OCI-LY1 (cell line): ENCODE measurements at regions not wholly inside any gene's neighbourhood (a gene's known extent, or its start where the extent isn't known, plus 50 kb on each side); places are given as distances from the start of the nearest gene placed in this dataset.

ENCODE experiments used
- H2AFZ ChIP-seq: fragments of 200-600 bp; sonication (generic), shearing (Covaris generic); 2 replicates; pipeline ENCODE4 v1.6.0; 2014; ENCODE audit warnings: antibody characterized with exemption, mild to moderate bottlenecking, low read length
- H3F3A ChIP-seq: fragments of 200-600 bp; sonication (generic), shearing (Covaris generic); 2 replicates; pipeline ENCODE4 v1.6.0; 2014; ENCODE audit warnings: mild to moderate bottlenecking, antibody characterized with exemption, low read length, moderate library complexity; ENCODE audit not compliant: insufficient read depth
- H3K27ac ChIP-seq: fragments of 200-600 bp; sonication (generic); 2 replicates; pipeline ENCODE4 v1.5.1; 2014; ENCODE audit warnings: low read length, mixed run types, mild to moderate bottlenecking, low read depth; ENCODE audit not compliant: poor library complexity, severe bottlenecking
- H3K27me3 ChIP-seq: fragments of 200-600 bp; sonication (generic); 2 replicates; pipeline ENCODE4 v1.6.0; 2014; ENCODE audit warnings: antibody characterized with exemption, mild to moderate bottlenecking, low read length, moderate library complexity; ENCODE audit not compliant: insufficient read depth
- H3K36me3 ChIP-seq: fragments of 200-600 bp; sonication (generic); 2 replicates; pipeline ENCODE4 v1.6.1; 2014; ENCODE audit warnings: mild to moderate bottlenecking, antibody characterized with exemption, low read length, moderate library complexity, mixed read lengths; ENCODE audit not compliant: insufficient read depth
- H3K4me1 ChIP-seq: fragments of 200-600 bp; sonication (generic); 2 replicates; pipeline ENCODE4 v1.5.1; 2014; ENCODE audit warnings: mild to moderate bottlenecking, low read length, moderate library complexity; ENCODE audit not compliant: insufficient read depth, severe bottlenecking
- H3K4me2 ChIP-seq: fragments of 200-600 bp; sonication (generic), shearing (Covaris generic); 2 replicates; pipeline ENCODE4 v1.6.1; 2014; ENCODE audit warnings: low read length
- H3K4me3 ChIP-seq: fragments of 200-600 bp; sonication (generic); 2 replicates; pipeline ENCODE4 v1.5.1; 2014; ENCODE audit warnings: low read length, low read depth, mild to moderate bottlenecking, mixed read lengths; ENCODE audit not compliant: poor library complexity, severe bottlenecking
- H3K79me2 ChIP-seq: fragments of 200-600 bp; shearing (Covaris generic); 2 replicates; pipeline ENCODE4 v1.6.1; 2016; ENCODE audit warnings: mixed run types, low read length, mixed read lengths; ENCODE audit not compliant: insufficient read depth
- H3K9ac ChIP-seq: fragments of 200-600 bp; sonication (generic), shearing (Covaris generic); 2 replicates; pipeline ENCODE4 v1.6.1; 2014; ENCODE audit warnings: mild to moderate bottlenecking, low read length, mixed read lengths
- H3K9me2 ChIP-seq: fragments of 200-600 bp; sonication (generic), shearing (Covaris generic); 2 replicates; pipeline ENCODE4 v1.6.1; 2014; ENCODE audit warnings: low read depth, mild to moderate bottlenecking, low read length, mixed read lengths
- H3K9me3 ChIP-seq: fragments of 200-600 bp; shearing (Covaris generic); 2 replicates; pipeline ENCODE4 v1.6.1; 2014; ENCODE audit warnings: low read length, mixed read lengths
- H4K20me1 ChIP-seq: fragments of 200-600 bp; sonication (generic), shearing (Covaris generic); 2 replicates; pipeline ENCODE4 v1.6.0; 2016; ENCODE audit warnings: mild to moderate bottlenecking, low read length; ENCODE audit not compliant: insufficient read depth
- CTCF ChIP-seq: fragments of 200-600 bp; sonication (generic), shearing (Covaris generic); IDR thresholded peaks from 2 replicates; pipeline ENCODE4 v1.5.1; 2017; ENCODE audit warnings: mild to moderate bottlenecking, antibody characterized with exemption, low read length, moderate library complexity, mixed read lengths
- EZH2 ChIP-seq: fragments of 200-600 bp; sonication (generic), shearing (Covaris generic); IDR thresholded peaks from 2 replicates; pipeline ENCODE4 v1.8.0; 2017; ENCODE audit warnings: borderline replicate concordance, mixed run types, mild to moderate bottlenecking, antibody characterized with exemption, low read length, moderate library complexity, mixed read lengths

DNA sequence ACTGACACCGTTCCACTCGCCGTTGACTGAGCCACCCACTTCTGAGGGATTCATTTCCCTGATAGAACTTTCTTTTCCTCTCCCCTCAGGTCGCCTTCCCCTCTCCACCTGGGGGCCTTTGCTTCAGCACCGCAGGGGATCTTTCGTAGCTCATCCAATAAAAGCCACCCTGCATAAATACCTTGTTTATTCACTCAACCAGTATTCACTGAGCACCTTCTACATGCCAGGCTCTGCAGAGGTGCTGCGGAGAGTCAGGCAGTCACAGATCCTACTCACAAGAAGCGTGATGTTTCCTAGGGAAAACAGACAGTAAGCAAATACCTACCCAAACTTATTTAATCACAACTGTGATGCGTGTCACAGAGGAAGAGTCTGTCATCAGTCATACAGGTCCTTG lies 127.7 kb downstream of the TEX36 start:
- Histone ChIP-seq H4K20me1 (no peaks in the 10 kb centered on the region), H2AFZ (no peak overlapping the region), H3K27ac (no peak overlapping the region), H3F3A (no peaks in the 10 kb centered on the region), H3K9me2 (no peaks in the 10 kb centered on the region), H3K27me3 (no peaks in the 10 kb centered on the region), H3K4me1 (no peaks in the 10 kb centered on the region), H3K36me3 (no peaks in the 10 kb centered on the region), H3K79me2 (no peaks in the 10 kb centered on the region), H3K9me3 (no peaks in the 10 kb centered on the region), H3K4me2 (no peak overlapping the region), H3K9ac (no peak overlapping the region), H3K4me3 (no peak overlapping the region)
- no peak for TF ChIP-seq EZH2
- TF ChIP-seq CTCF: no peak

DNA sequence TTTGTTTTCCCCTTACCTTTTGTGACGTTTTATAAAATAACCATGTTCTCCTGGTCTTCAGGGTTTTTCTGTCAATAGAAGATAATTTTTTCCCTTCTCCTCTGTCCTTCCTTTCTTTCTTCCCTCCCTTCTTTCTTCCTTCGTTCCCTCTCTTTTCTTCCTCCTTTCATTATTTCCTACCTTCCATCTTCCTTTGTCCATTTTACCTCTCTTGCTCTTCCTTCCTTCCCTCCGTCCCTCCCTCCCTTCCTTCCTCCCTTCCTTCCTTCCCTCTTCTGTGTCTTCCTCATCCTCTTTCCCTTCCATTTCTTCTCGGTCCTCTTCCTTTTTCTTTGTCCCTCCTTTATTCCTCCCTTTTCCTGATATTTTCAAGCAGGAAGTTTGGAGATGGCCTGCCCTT lies 128.2 kb downstream of the TEX36 start:
- Histone ChIP-seq H4K20me1 (no peaks in the 10 kb centered on the region), H3K36me3 (no peaks in the 10 kb centered on the region), H2AFZ (no peak overlapping the region), H3K9ac (no peak overlapping the region), H3K9me3 (no peaks in the 10 kb centered on the region), H3K79me2 (no peaks in the 10 kb centered on the region), H3F3A (no peaks in the 10 kb centered on the region), H3K27ac (no peak overlapping the region), H3K4me3 (no peak overlapping the region), H3K4me2 (no peak overlapping the region), H3K9me2 (no peaks in the 10 kb centered on the region), H3K27me3 (no peaks in the 10 kb centered on the region), H3K4me1 (no peaks in the 10 kb centered on the region)
- no peak for TF ChIP-seq CTCF
- no peak for TF ChIP-seq EZH2

DNA sequence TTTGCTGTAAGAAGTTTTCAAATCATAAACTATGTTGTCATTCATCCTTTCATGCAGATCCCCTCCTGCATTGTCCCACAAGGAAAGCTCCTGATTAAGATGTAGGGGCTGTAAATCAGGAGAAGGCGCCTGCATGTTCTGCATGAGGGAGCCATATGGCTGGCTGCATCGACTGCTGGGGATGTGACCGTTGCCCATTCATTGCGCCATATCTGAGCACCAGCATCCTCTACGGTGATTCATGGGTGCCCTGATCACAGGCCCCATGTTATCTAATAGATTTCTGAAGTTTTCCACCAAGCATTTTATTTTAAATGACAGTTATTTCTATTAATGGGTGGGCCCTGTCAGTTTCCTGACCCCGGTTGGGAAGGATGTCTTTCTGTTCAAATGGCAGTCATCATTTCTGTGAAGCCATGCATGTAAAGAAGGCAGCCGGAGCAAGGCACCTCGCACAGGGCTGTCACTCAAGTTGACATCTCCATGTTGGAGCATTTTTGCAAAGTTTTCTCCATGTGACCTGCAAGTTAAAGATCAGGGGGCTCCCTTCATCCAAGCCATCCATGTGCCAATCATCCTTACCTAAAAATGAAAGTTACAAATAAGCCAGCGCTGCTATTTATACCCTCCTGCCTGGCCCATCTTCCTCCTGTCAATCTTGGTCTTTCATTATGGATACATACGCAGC lies 128.8 kb downstream of the TEX36 start:
- H3K4me1 ChIP-seq: no peaks in the 10 kb centered on the region
- no peak overlapping the region for H3K9ac ChIP-seq
- H3K9me3 ChIP-seq: no peaks in the 10 kb centered on the region
- TF ChIP-seq CTCF (no peak), EZH2 (no peak)
- H3F3A ChIP-seq: no peaks in the 10 kb centered on the region
- H3K27ac ChIP-seq: no peak overlapping the region
- no peaks in the 10 kb centered on the region for H3K9me2 ChIP-seq
- H3K4me2 ChIP-seq: no peak overlapping the region
- H2AFZ ChIP-seq: no peak overlapping the region
- no peaks in the 10 kb centered on the region for H3K36me3 ChIP-seq
- H3K79me2 ChIP-seq: no peaks in the 10 kb centered on the region
- no peaks in the 10 kb centered on the region; the same call in 1 of the 2 replicates for H3K27me3 ChIP-seq
- H4K20me1 ChIP-seq: no peaks in the 10 kb centered on the region
- H3K4me3 ChIP-seq: no peak overlapping the region
